Vagina (tissue), 2 donors: ENCODE measurements at regions not wholly inside any gene's neighbourhood (a gene's known extent, or its start where the extent isn't known, plus 50 kb on each side); places are given as distances from the start of the nearest gene placed in this dataset.

Experiments
- CTCF ChIP-seq, 3 experiments: fragments of 450-650 bp in 2 of 3; fragments of 200-600 bp in 1 of 3; sonication (generic) in 1 of 3; IDR thresholded peaks; one replicate each; pipeline ENCODE4 v1.5.1; 2017 to 2019; ENCODE audit warnings: antibody characterized with exemption in 3 of 3, mild to moderate bottlenecking in 2 of 3, moderate library complexity in 2 of 3
- POLR2AphosphoS5 ChIP-seq, 2 donors: sonication (generic); formaldehyde crosslinking; IDR thresholded peaks; one replicate each; pipeline ENCODE4 v1.9.0; 2017; ENCODE audit warnings: antibody characterized with exemption in 2 of 2, mild to moderate bottlenecking in 2 of 2, low read depth in 1 of 2; ENCODE audit not compliant: insufficient read depth in 1 of 2

GRCh38 chr18:30142248-30142647 is 900.3 kb downstream of the DSC3 start:
- TF ChIP-seq CTCF (IDR thresholded peaks at IDR 0.05) (no peak), POLR2AphosphoS5 (IDR thresholded peaks at IDR 0.05; ENCODE audit: insufficient read depth in 1 of 2, low read depth in 1 of 2) (no peak)
